ENCODE measurements at regions not wholly inside any gene's neighbourhood (a gene's known extent, or its start where the extent isn't known, plus 50 kb on each side); places are given as distances from the start of the nearest gene placed in this dataset.

- no peak for DNase-seq (ENCODE audit: low read depth in 2 of 2)
Measured at GRCh38 chr10:111131168-111131799, 54.5 kb downstream of the ADRA2A start.

GRCh38 chr10:111137007-111137406, 60.2 kb downstream of the ADRA2A start:
- DNase-seq (ENCODE audit: low read depth in 2 of 2) = no peak

GRCh38 chr10:111137587-111137986, 60.8 kb downstream of the ADRA2A start:
- DNase-seq (ENCODE audit: low read depth in 2 of 2) = no peak

- DNase-seq (ENCODE audit: low read depth in 2 of 2) = no peak
Measured at GRCh38 chr10:111138544-111138943, 61.7 kb downstream of the ADRA2A start.

- no peak for DNase-seq (ENCODE audit: low read depth in 2 of 2)
Measured at GRCh38 chr10:111139567-111139966, 62.7 kb downstream of the ADRA2A start.

- DNase-seq (ENCODE audit: low read depth in 2 of 2) = no peak
Measured at GRCh38 chr10:111142092-111142768, 65.4 kb downstream of the ADRA2A start.

GRCh38 chr10:111146025-111146640, 69.3 kb downstream of the ADRA2A start:
- DNase-seq (ENCODE audit: low read depth in 2 of 2) = no peak

GRCh38 chr10:111148025-111148424, 71.2 kb downstream of the ADRA2A start:
- no peak for DNase-seq (ENCODE audit: low read depth in 2 of 2)

- DNase-seq (ENCODE audit: low read depth in 2 of 2) = no peak
Measured at GRCh38 chr10:111148440-111148839, 71.6 kb downstream of the ADRA2A start.

GRCh38 chr10:111150691-111151090, 73.9 kb downstream of the ADRA2A start:
- DNase-seq (ENCODE audit: low read depth in 2 of 2) = no peak

GRCh38 chr10:111151595-111152307, 74.9 kb downstream of the ADRA2A start:
- DNase-seq (ENCODE audit: low read depth in 2 of 2) = no peak

GRCh38 chr10:111156754-111157153, 79.9 kb downstream of the ADRA2A start:
- no peak for DNase-seq (ENCODE audit: low read depth in 2 of 2)

GRCh38 chr10:111158595-111158994, 81.8 kb downstream of the ADRA2A start:
- no peak for DNase-seq (ENCODE audit: low read depth in 2 of 2)

- no peak for DNase-seq (ENCODE audit: low read depth in 2 of 2)
Measured at GRCh38 chr10:111161109-111161874, 84.5 kb downstream of the ADRA2A start.

GRCh38 chr10:111171183-111171582, 94.4 kb downstream of the ADRA2A start:
- DNase-seq (ENCODE audit: low read depth in 2 of 2) = no peak

- no peak for DNase-seq (ENCODE audit: low read depth in 2 of 2)
Measured at GRCh38 chr10:111175787-111176186, 99.0 kb downstream of the ADRA2A start.

- DNase-seq (ENCODE audit: low read depth in 2 of 2) = no peak
Measured at GRCh38 chr10:111177379-111177778, 100.5 kb downstream of the ADRA2A start.

GRCh38 chr10:111179514-111179913, 102.7 kb downstream of the ADRA2A start:
- no peak for DNase-seq (ENCODE audit: low read depth in 2 of 2)

- no peak for DNase-seq (ENCODE audit: low read depth in 2 of 2)
Measured at GRCh38 chr10:111186358-111186757, 109.5 kb downstream of the ADRA2A start.

- no peak for DNase-seq (ENCODE audit: low read depth in 2 of 2)
Measured at GRCh38 chr10:111187096-111187495, 110.3 kb downstream of the ADRA2A start.

GRCh38 chr10:111199587-111199986, 122.8 kb downstream of the ADRA2A start:
- no peak for DNase-seq (ENCODE audit: low read depth in 2 of 2)
